AG20443 (cell line): ENCODE measurements at regions not wholly inside any gene's neighbourhood (a gene's known extent, or its start where the extent isn't known, plus 50 kb on each side); places are given as distances from the start of the nearest gene placed in this dataset.
"Not testable (repeated sequence)": the region's sequence is repeated elsewhere in the genome, so short reads cannot be mapped to it uniquely, and the experiment has no call there.

ENCODE experiments used
- DNase-seq: peaks from one replicate; pipeline ENCODE4 v3.0.0; 2012; ENCODE audit warnings: low spot score, mixed read lengths

- DNase-seq: no peak
Observed at GRCh38 chr20:29687438-29687837, 1570.0 kb upstream of the DEFB115 start.

- peak; percentile 69 for DNase-seq
Observed at GRCh38 chr20:29689411-29690225, 1567.8 kb upstream of the DEFB115 start.

GRCh38 chr20:29690274-29690673, 1567.2 kb upstream of the DEFB115 start:
- DNase-seq: no peak

- DNase-seq: no peak
Observed at GRCh38 chr20:29740601-29740950, 1516.9 kb upstream of the DEFB115 start.

- DNase-seq: no peak
Observed at GRCh38 chr20:29740951-29741593, 1516.4 kb upstream of the DEFB115 start.

- DNase-seq: no peak
Observed at GRCh38 chr20:29741594-29741893, 1515.9 kb upstream of the DEFB115 start.

- DNase-seq: no peak
Observed at GRCh38 chr20:29741894-29742698, 1515.4 kb upstream of the DEFB115 start.

- no peak for DNase-seq
Observed at GRCh38 chr20:29742699-29743100, 1514.8 kb upstream of the DEFB115 start.

- no peak for DNase-seq
Observed at GRCh38 chr20:29743101-29743931, 1514.1 kb upstream of the DEFB115 start.

- no peak for DNase-seq
Observed at GRCh38 chr20:29744071-29744470, 1513.4 kb upstream of the DEFB115 start.

- not testable (repeated sequence) for DNase-seq
Observed at GRCh38 chr20:29745534-29746245, 1511.8 kb upstream of the DEFB115 start.

GRCh38 chr20:29750268-29750899, 1507.1 kb upstream of the DEFB115 start:
- no peak for DNase-seq

- not testable (repeated sequence) for DNase-seq
Observed at GRCh38 chr20:29752644-29753425, 1504.6 kb upstream of the DEFB115 start.

- DNase-seq: not testable (repeated sequence)
Observed at GRCh38 chr20:29753426-29753746, 1504.1 kb upstream of the DEFB115 start.

- not testable (repeated sequence) for DNase-seq
Observed at GRCh38 chr20:29753879-29754278, 1503.6 kb upstream of the DEFB115 start.

GRCh38 chr20:29755854-29756498, 1501.5 kb upstream of the DEFB115 start:
- not testable (repeated sequence) for DNase-seq

- no peak for DNase-seq
Observed at GRCh38 chr20:29756664-29757063, 1500.8 kb upstream of the DEFB115 start.

GRCh38 chr20:29761621-29762385, 1495.7 kb upstream of the DEFB115 start:
- DNase-seq: not testable (repeated sequence)

GRCh38 chr20:29762620-29763019, 1494.8 kb upstream of the DEFB115 start:
- DNase-seq: no peak
